Cardiac muscle cell (in vitro differentiated cells and primary cell): ENCODE measurements at regions not wholly inside any gene's neighbourhood (a gene's known extent, or its start where the extent isn't known, plus 50 kb on each side); places are given as distances from the start of the nearest gene placed in this dataset.

Source experiments
- DNase-seq, 2 donors: peaks; one replicate each; pipeline versions ENCODE4 v3.0.0 to v3.0.0-alpha.2; 2010 to 2017; ENCODE audit warnings: low read depth in 1 of 2, low spot score in 1 of 2
- H3K27ac ChIP-seq: fragments of 200-600 bp; sonication (generic); 2 replicates; pipeline ENCODE4 v1.5.1; 2016
- H3K27me3 ChIP-seq: fragments of 200-600 bp; sonication (generic); 2 replicates; pipeline ENCODE4 v1.6.0; 2016; ENCODE audit warnings: control low read depth
- H3K36me3 ChIP-seq: fragments of 200-600 bp; sonication (generic); 2 replicates; pipeline ENCODE4 v1.5.1; 2016; ENCODE audit warnings: control low read depth
- H3K4me1 ChIP-seq: fragments of 200-600 bp; sonication (generic); 2 replicates; pipeline ENCODE4 v1.8.1; 2017; ENCODE audit warnings: low read depth, mild to moderate bottlenecking, mixed run types
- H3K4me3 ChIP-seq: fragments of 200-600 bp; sonication (generic); 2 replicates; pipeline ENCODE4 v1.5.1; 2016; ENCODE audit warnings: mild to moderate bottlenecking
- H3K9me3 ChIP-seq: fragments of 200-600 bp; sonication (generic); 2 replicates; pipeline ENCODE4 v1.5.1; 2017; ENCODE audit warnings: low read depth, mild to moderate bottlenecking, control low read depth
- TF ChIP-seq, protein P1 (sequence below): IDR thresholded peaks from 2 replicates; pipeline ENCODE4 v1.5.1; 2012; ENCODE audit warnings: low read depth, mild to moderate bottlenecking, low read length

DNA sequence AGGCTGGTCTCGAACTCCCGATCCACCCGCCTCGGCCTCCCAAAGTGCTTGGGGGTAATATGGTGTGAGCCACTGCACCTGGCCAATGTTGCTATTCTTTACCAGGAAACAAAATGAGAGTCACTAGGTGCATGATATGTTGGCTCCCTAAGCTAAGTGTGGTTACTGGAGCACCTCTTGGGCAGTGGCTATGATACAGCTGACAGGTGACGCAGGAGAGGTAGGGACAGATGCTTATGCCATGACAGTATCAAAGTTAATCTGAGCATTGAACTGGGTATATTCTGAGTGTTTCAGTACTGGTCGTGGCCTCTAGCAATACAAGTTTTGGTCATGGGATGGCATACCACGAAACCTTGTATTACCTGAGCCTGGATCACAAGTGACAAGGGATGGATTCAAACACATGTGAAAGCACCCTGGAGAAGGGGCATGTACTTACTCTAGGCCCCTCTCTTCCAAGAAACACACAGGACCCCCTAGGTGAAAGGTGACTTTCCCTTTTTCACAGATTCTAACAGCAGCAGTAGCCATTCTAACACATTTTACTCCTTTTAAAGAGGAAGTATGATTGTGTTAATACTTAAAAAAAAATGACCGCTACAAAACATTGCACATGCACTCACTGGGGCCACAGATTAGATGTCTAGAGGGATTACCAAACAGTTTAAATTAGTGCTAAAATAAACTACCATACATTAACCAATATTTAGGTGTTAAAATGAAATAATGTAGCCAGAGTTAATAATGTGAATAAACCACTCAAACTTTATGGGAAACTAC lies 467.3 kb downstream of the SHQ1 start:
- H3K27ac ChIP-seq: no peak overlapping the region
- TF ChIP-seq, protein P1, sequence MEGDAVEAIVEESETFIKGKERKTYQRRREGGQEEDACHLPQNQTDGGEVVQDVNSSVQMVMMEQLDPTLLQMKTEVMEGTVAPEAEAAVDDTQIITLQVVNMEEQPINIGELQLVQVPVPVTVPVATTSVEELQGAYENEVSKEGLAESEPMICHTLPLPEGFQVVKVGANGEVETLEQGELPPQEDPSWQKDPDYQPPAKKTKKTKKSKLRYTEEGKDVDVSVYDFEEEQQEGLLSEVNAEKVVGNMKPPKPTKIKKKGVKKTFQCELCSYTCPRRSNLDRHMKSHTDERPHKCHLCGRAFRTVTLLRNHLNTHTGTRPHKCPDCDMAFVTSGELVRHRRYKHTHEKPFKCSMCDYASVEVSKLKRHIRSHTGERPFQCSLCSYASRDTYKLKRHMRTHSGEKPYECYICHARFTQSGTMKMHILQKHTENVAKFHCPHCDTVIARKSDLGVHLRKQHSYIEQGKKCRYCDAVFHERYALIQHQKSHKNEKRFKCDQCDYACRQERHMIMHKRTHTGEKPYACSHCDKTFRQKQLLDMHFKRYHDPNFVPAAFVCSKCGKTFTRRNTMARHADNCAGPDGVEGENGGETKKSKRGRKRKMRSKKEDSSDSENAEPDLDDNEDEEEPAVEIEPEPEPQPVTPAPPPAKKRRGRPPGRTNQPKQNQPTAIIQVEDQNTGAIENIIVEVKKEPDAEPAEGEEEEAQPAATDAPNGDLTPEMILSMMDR: no peak

DNA sequence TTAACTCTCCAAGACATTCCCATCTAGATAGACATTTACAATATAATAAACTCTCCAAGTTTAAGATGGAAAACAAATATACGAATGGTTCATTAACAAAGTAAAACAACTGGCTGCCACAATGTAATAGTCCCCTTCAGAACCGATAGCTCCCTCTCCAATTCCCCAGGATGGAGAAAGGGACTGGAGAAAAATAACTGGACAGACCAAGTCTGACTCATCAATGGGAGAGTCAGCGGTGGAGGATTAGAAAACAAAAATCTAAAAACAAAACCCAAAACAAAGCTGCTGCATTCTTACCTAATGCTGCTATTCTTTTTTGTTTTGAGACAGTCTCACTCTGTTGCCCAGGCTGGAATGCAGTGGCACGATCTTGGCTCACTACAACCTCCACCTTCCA lies 468.1 kb downstream of the SHQ1 start:
- H3K4me3 ChIP-seq: no peak overlapping the region
- H3K27ac ChIP-seq: no peak overlapping the region
- peak in 1 of 2 donors; percentile 50 for DNase-seq
- no peaks in the 10 kb centered on the region for H3K27me3 ChIP-seq
- peaks cover 37% of the 10 kb centered on the region for H3K4me1 ChIP-seq
- H3K9me3 ChIP-seq: no peaks in the 10 kb centered on the region
- TF ChIP-seq, protein P1: no peak
- H3K36me3 ChIP-seq: peaks cover 12% of the 10 kb centered on the region

More for the DNA sequence above, 467.3 kb downstream of the SHQ1 start:
- Histone ChIP-seq H3K27me3 (no peaks in the 10 kb centered on the region), H3K36me3 (peaks cover 12% of the 10 kb centered on the region), H3K4me3 (no peak overlapping the region), H3K4me1 (peaks cover 37% of the 10 kb centered on the region), H3K9me3 (no peaks in the 10 kb centered on the region)
- DNase-seq: no peak

DNA sequence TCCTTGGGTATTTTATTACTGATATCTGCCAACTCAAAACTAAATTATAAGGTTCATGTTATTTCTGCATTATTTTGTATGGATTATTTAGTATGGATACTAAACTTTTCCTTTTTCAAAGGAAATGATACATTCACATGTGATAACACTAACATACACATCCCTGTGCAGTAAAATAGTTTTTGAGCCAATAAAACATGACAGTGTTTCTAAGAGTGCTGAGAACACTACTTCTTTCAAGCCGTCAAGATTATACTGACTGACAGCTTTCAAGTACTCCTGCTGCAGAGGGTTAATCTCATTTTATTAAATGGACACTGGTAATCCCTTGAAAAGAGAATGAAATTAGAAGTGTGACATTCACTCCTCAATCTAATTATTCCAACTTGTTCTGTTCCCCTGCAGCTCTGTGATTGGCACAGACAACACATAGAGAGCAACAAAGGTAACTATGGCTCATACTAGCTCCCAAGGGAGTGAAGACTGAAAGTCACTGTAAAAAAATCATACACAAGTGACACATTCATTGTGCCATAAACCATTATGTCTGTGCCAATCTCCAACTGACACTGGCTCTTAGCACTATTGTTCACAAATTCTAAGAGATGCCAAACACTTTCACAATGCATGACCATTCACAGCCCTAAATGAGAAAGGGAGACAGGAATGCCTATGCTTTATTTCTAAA lies 468.6 kb downstream of the SHQ1 start:
- TF ChIP-seq, protein P1: no peak
- no peak overlapping the region for H3K27ac ChIP-seq
- H3K9me3 ChIP-seq: no peaks in the 10 kb centered on the region
- H3K36me3 ChIP-seq: peaks cover 12% of the 10 kb centered on the region
- H3K4me3 ChIP-seq: no peak overlapping the region
- H3K27me3 ChIP-seq: no peaks in the 10 kb centered on the region
- H3K4me1 ChIP-seq: peaks cover 37% of the 10 kb centered on the region
- peak in 1 of 2 donors; percentile 42 for DNase-seq

DNA sequence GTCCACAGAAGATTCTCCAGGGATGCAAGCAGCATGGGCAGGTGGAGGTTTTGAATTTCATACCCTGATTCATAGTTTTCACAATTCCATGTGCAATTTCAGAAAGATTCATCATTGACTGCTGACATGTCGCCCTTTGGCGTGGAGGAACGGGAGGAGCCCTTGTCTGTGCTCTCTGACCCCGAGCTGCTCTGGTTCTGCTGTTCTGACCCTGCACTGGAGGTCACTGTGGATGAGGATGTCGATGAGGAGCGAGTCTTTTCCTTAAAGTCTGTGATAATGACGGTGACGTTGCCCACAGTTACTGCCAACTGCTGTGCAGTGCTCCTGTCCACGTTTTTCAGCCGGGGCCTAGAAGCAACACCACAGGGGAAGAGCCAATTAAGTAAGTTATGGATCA lies 470.0 kb downstream of the SHQ1 start:
- Histone ChIP-seq H3K9me3 (no peaks in the 10 kb centered on the region), H3K4me3 (no peak overlapping the region), H3K36me3 (peaks cover 12% of the 10 kb centered on the region), H3K4me1 (peaks cover 37% of the 10 kb centered on the region), H3K27ac (no peak overlapping the region), H3K27me3 (no peaks in the 10 kb centered on the region)
- DNase-seq: no peak
- TF ChIP-seq, protein P1: no peak

DNA sequence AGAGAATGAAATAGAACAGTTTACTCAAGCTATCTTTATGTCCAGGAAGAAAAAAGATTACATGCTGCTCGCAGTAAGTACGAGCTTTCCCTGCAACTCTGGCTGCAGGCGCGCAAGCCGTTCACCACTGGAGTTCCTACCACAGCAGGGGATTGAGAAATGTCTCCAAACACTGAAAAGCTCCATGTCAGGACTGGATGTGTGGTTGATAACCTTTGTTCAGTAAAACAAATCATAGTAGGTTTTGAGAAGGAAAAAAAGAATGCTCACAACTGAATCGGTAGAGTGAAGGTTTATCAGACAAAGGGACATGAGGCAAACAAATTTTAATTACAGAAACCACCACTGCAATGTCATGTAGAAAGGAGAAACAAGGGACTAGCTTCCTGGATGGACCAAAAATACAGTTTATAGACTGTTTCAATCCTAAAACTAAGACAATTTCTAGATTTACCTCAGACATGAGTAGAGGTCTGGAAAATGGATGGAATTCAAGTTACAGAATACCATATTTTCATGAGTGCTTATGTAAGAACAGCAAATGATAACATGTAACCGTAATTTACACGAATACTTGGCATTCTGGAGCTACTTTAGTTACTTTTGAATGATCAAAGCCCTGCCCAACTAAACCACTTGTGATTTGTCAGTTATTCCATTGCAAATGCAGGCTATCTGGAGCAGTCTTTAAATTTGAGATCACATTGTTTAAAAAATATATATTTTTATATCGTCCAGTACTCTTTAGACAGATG lies 471.1 kb downstream of the SHQ1 start:
- H3K36me3 ChIP-seq: peaks cover 12% of the 10 kb centered on the region
- no peak overlapping the region for H3K4me3 ChIP-seq
- TF ChIP-seq, protein P1: no peak
- H3K27me3 ChIP-seq: no peaks in the 10 kb centered on the region
- peaks cover 33% of the 10 kb centered on the region for H3K4me1 ChIP-seq
- no peak for DNase-seq
- no peak overlapping the region for H3K27ac ChIP-seq
- H3K9me3 ChIP-seq: no peaks in the 10 kb centered on the region
